HUES6 (cell line): ENCODE measurements at regions not wholly inside any gene's neighbourhood (a gene's known extent, or its start where the extent isn't known, plus 50 kb on each side); places are given as distances from the start of the nearest gene placed in this dataset.
"Not testable (repeated sequence)": the region's sequence is repeated elsewhere in the genome, so short reads cannot be mapped to it uniquely, and the experiment has no call there.

Experiments
- H3K27ac ChIP-seq: 2 replicates; pipeline ENCODE4 v1.7.0; 2013; ENCODE audit warnings: low read depth, mild to moderate bottlenecking, low read length, inconsistent platforms
- H3K27me3 ChIP-seq: 2 replicates; pipeline ENCODE4 v1.6.1; 2013; ENCODE audit warnings: low read length; ENCODE audit not compliant: control insufficient read depth, insufficient read depth
- H3K36me3 ChIP-seq: 2 replicates; pipeline ENCODE4 v1.6.1; 2013; ENCODE audit warnings: low read length; ENCODE audit not compliant: control insufficient read depth, insufficient read depth
- H3K4me1 ChIP-seq: 2 replicates; pipeline ENCODE4 v1.6.1; 2013; ENCODE audit warnings: low read length; ENCODE audit not compliant: control insufficient read depth, insufficient read depth
- H3K4me3 ChIP-seq: 2 replicates; pipeline ENCODE4 v1.5.1; 2013; ENCODE audit warnings: low read depth, low read length
- H3K9ac ChIP-seq: one replicate; pipeline ENCODE4 v1.6.1; 2013; ENCODE audit warnings: mild to moderate bottlenecking, low read length
- H3K9me3 ChIP-seq: 2 replicates; pipeline ENCODE4 v1.6.1; 2013; ENCODE audit warnings: low read depth, low read length; ENCODE audit not compliant: control insufficient read depth, insufficient read depth

DNA sequence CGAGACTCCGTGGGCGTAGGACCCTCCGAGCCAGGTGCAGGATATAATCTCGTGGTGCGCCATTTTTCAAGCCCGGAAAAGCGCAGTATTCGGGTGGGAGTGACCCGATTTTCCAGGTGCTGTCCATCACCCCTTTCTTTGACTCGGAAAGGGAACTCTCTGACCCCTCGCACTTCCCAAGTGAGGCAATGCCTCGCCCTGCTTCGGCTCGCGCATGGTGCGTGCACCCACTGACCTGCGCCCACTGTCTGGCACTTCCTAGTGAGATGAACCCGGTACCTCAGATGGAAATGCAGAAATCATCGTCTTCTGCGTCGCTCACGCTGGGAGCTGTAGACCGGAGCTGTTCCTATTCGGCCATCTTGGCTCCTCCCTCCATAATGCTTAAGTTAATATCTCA, 876.9 kb upstream of the API5 start:
- not testable (repeated sequence) for H3K27ac ChIP-seq, H3K27me3 ChIP-seq, H3K4me1 ChIP-seq, H3K9me3 ChIP-seq, H3K36me3 ChIP-seq, H3K9ac ChIP-seq
- H3K4me3 ChIP-seq = peak overlapping the region; percentile 22; the same call in 1 of the 2 replicates

DNA sequence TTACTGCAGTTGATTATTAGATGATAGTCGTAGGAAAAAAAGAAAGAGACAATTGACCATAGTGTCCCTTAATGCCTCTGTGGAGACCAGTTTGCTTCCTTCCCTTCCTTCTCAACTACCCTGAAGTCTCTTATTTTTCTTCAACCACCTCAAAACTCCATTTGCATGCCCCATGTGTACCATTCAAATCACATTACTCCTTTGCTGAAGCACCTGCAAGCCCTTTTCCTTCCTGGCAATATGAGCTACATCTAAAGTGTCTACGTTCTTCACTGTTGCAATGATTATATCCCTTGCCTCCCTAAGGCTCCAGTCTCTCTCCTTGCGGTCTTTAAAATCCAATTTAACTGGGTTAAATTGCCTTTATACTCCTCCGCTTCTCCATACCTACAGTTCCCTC, 867.4 kb upstream of the API5 start:
- H3K27ac ChIP-seq = no peak overlapping the region
- no peak overlapping the region for H3K9ac ChIP-seq
- no peak overlapping the region for H3K4me3 ChIP-seq
- peaks cover 6% of the 10 kb centered on the region for H3K9me3 ChIP-seq
- no peaks in the 10 kb centered on the region for H3K36me3 ChIP-seq
- no peaks in the 10 kb centered on the region for H3K27me3 ChIP-seq
- no peaks in the 10 kb centered on the region for H3K4me1 ChIP-seq

- Histone ChIP-seq H3K27ac (no peak overlapping the region), H3K9me3 (no peaks in the 10 kb centered on the region), H3K4me3 (no peak overlapping the region), H3K36me3 (no peaks in the 10 kb centered on the region), H3K4me1 (no peaks in the 10 kb centered on the region), H3K27me3 (no peaks in the 10 kb centered on the region), H3K9ac (no peak overlapping the region)
Measured at GRCh38 chr11:42462558-42463310, 849.1 kb upstream of the API5 start.

GRCh38 chr11:42465623-42466022, 846.2 kb upstream of the API5 start:
- Histone ChIP-seq H3K36me3 (no peaks in the 10 kb centered on the region), H3K9ac (no peak overlapping the region), H3K4me3 (no peak overlapping the region), H3K9me3 (no peaks in the 10 kb centered on the region), H3K4me1 (no peaks in the 10 kb centered on the region), H3K27ac (no peak overlapping the region), H3K27me3 (no peaks in the 10 kb centered on the region)

GRCh38 chr11:42473106-42473505, 838.7 kb upstream of the API5 start:
- no peaks in the 10 kb centered on the region for H3K36me3 ChIP-seq
- H3K27me3 ChIP-seq = no peaks in the 10 kb centered on the region
- no peak overlapping the region for H3K27ac ChIP-seq
- no peak overlapping the region for H3K9ac ChIP-seq
- no peaks in the 10 kb centered on the region for H3K9me3 ChIP-seq
- no peaks in the 10 kb centered on the region for H3K4me1 ChIP-seq
- no peak overlapping the region for H3K4me3 ChIP-seq

DNA sequence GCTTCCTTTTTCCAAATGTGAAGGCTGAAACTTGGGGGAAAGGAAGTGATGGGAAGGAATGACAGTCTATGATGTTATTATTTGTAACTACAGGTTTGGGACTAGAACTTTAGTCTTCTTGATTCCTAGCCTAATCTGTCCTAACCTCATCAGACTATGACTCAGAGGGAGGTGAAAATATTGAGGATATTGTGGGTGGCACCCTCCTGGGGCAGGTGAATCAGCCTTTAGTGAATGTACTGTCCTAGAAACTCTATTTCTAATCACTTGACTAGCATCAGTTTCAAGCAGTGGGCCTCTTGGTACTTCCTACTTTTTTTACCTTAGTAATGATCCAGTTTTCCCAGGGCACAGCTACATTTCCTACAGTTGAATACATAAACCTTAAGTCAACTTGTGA, 829.0 kb upstream of the API5 start:
- H3K4me1 ChIP-seq = no peaks in the 10 kb centered on the region
- no peaks in the 10 kb centered on the region for H3K36me3 ChIP-seq
- H3K4me3 ChIP-seq = no peak overlapping the region
- no peak overlapping the region for H3K27ac ChIP-seq
- H3K9me3 ChIP-seq = peaks cover 7% of the 10 kb centered on the region
- no peak overlapping the region for H3K9ac ChIP-seq
- H3K27me3 ChIP-seq = no peaks in the 10 kb centered on the region

DNA sequence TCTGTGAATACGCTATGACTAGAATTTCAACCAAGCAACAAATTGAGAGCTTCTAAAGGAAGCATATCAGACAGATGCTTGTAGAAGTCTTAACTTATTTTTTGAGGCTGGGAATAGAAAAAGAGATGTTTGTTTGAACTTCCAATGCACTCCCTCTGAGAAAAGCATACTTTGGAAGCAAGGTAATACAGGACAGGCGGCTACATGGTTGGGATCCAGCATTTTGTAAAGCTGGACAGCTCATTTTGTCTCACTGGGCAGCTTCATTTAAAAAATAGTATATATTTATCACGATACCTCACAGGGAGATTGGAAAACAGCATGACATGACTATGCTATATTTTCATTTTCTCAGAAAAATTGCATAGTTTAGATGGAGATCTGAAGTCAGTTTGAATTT, 821.3 kb upstream of the API5 start:
- no peak overlapping the region for H3K27ac ChIP-seq
- no peaks in the 10 kb centered on the region for H3K36me3 ChIP-seq

GRCh38 chr11:42494459-42494858, 817.3 kb upstream of the API5 start:
- Histone ChIP-seq H3K4me1 (no peaks in the 10 kb centered on the region), H3K27me3 (no peaks in the 10 kb centered on the region), H3K4me3 (no peak overlapping the region), H3K9ac (no peak overlapping the region), H3K36me3 (no peaks in the 10 kb centered on the region), H3K9me3 (no peaks in the 10 kb centered on the region), H3K27ac (no peak overlapping the region)

More for the DNA sequence above, 821.3 kb upstream of the API5 start:
- H3K27me3 ChIP-seq = no peaks in the 10 kb centered on the region
- H3K4me1 ChIP-seq = no peaks in the 10 kb centered on the region
- no peak overlapping the region for H3K9ac ChIP-seq
- H3K9me3 ChIP-seq = no peaks in the 10 kb centered on the region
- no peak overlapping the region for H3K4me3 ChIP-seq

DNA sequence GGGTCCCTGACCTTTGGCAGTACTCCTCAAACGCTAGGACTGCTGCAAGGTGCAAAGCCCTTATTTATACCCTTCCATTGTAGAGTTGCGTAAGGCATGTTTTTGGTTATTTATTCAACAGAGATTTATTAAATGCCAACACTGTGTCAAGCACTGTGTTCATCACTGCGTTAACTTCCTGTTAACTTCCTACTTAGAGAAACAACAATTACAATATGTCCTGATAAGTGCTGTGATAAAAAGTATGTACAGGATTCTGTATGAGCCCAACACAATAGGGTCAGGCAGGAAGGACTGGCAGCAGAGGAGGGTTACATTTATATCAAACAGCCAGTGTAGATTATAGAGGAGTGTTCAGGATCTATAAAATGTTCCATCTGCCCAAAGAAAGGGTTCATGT, 812.8 kb upstream of the API5 start:
- Histone ChIP-seq H3K9me3 (no peaks in the 10 kb centered on the region), H3K9ac (no peak overlapping the region), H3K4me3 (no peak overlapping the region), H3K4me1 (no peaks in the 10 kb centered on the region), H3K27ac (no peak overlapping the region), H3K27me3 (no peaks in the 10 kb centered on the region), H3K36me3 (no peaks in the 10 kb centered on the region)

DNA sequence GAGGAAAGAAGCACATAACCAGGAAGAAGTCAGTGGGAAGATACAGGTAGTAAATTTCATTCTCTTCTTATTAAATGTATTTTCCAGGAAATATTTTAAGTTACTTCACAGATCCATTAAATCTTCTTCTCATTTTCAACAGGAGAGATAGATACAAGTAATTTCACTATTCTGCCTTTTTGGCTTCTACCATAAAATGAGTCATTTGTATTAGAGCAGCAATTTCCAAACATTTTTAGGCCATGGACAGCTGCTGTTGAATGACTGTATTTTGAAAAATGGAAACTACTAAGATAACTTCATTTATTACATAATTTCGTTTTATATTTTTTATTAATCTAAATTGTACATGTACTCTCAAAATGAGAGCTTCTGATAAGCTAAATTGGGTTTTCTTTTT, 809.6 kb upstream of the API5 start:
- Histone ChIP-seq H3K36me3 (no peaks in the 10 kb centered on the region), H3K4me1 (no peaks in the 10 kb centered on the region), H3K9me3 (no peaks in the 10 kb centered on the region), H3K4me3 (no peak overlapping the region), H3K27ac (no peak overlapping the region), H3K9ac (no peak overlapping the region), H3K27me3 (no peaks in the 10 kb centered on the region)

- H3K9ac ChIP-seq = no peak overlapping the region
- H3K4me1 ChIP-seq = no peaks in the 10 kb centered on the region
- H3K9me3 ChIP-seq = no peaks in the 10 kb centered on the region
- no peaks in the 10 kb centered on the region for H3K36me3 ChIP-seq
- H3K4me3 ChIP-seq = no peak overlapping the region
- H3K27me3 ChIP-seq = no peaks in the 10 kb centered on the region
- no peak overlapping the region for H3K27ac ChIP-seq
Measured at GRCh38 chr11:42521994-42522393, 789.8 kb upstream of the API5 start.
